IPS-15b (cell line): ENCODE measurements at regions not wholly inside any gene's neighbourhood (a gene's known extent, or its start where the extent isn't known, plus 50 kb on each side); places are given as distances from the start of the nearest gene placed in this dataset.
"Not testable (repeated sequence)": the region's sequence is repeated elsewhere in the genome, so short reads cannot be mapped to it uniquely, and the experiment has no call there.

ENCODE experiments used
- H3K27me3 ChIP-seq: one replicate; pipeline ENCODE4 v1.6.1; 2013; ENCODE audit warnings: low read length; ENCODE audit not compliant: control insufficient read depth, insufficient read depth
- H3K36me3 ChIP-seq: one replicate; pipeline ENCODE4 v1.6.1; 2013; ENCODE audit warnings: low read length; ENCODE audit not compliant: control insufficient read depth, insufficient read depth
- H3K4me1 ChIP-seq: one replicate; pipeline ENCODE4 v1.6.1; 2013; ENCODE audit warnings: mild to moderate bottlenecking, low read length; ENCODE audit not compliant: control insufficient read depth, insufficient read depth
- H3K4me3 ChIP-seq: one replicate; pipeline ENCODE4 v1.5.1; 2013; ENCODE audit warnings: low read depth, low read length
- H3K9ac ChIP-seq: one replicate; pipeline ENCODE4 v1.6.1; 2013; ENCODE audit warnings: low read depth, mild to moderate bottlenecking, low read length
- H3K9me3 ChIP-seq: one replicate; pipeline ENCODE4 v1.6.1; 2013; ENCODE audit warnings: mild to moderate bottlenecking, low read length; ENCODE audit not compliant: control insufficient read depth, insufficient read depth

DNA sequence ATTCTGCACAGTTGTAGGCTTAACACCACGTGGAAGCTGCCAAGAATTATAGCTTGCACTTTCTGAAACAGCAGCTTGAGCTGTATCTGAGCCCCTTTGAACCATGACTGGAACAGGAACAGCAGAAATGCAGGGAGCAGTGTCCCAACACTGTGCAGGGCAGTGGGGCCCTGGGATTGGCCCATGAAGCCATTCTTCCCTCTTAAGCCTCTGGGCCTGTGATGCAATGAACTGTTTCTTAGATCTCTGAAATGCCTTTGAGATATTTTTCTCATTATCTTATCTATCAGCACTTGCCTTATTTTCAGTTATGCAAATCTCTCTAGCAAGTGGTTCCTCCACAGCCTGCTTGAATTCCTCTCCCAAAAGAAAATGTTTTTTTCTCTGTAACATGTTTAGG is 87.0 kb upstream of the MTAP start:
- Histone ChIP-seq H3K27me3 (no peaks in the 10 kb centered on the region), H3K9me3 (no peaks in the 10 kb centered on the region), H3K9ac (no peak overlapping the region), H3K4me3 (no peak overlapping the region), H3K4me1 (peaks cover 5% of the 10 kb centered on the region), H3K36me3 (no peaks in the 10 kb centered on the region)

DNA sequence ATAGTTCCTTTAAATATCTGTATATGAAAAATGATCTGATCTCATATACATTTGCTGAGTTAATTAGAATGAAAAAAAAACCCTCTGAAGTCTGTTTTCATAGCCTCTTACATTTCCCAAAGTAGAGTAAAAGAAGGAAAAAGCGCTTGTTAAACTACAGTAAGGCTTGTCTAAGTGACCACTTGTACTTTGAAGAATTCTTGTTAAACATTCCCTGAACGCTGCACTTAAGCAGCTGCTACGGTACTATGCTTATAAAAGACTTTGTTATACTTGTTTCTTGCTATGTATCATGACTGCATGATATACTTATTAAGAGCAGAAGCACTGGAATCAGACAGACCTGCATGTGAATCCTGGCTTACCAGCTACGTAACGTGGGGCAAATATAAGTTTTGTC is 81.7 kb upstream of the MTAP start:
- no peak overlapping the region for H3K9ac ChIP-seq
- H3K36me3 ChIP-seq: peaks cover 2% of the 10 kb centered on the region
- H3K4me1 ChIP-seq: no peaks in the 10 kb centered on the region

DNA sequence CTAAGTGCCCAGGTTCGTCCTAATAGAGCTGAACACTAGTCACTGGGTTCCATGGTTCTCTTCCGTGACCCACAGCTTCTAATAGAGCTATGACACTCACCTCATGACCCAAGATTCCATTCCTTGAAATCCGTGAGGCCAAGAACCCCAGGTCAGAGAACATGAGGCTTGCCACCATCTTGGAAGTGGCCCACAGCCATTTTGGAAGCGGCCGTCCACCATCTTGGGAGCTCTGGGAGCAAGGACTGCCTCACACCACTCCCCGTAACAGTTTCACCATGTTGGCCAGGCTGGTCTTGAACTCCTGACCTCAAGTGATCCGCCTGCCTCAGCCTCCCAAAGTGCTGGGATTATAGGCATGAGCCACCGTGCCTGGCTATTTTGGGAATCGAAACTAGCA is 75.0 kb upstream of the MTAP start:
- H3K36me3 ChIP-seq, H3K9me3 ChIP-seq, H3K9ac ChIP-seq, H3K4me1 ChIP-seq, H3K4me3 ChIP-seq: not testable (repeated sequence)
- H3K27me3 ChIP-seq: peaks cover 11% of the 10 kb centered on the region

More for the DNA sequence above, 81.7 kb upstream of the MTAP start:
- no peaks in the 10 kb centered on the region for H3K9me3 ChIP-seq
- H3K4me3 ChIP-seq: no peak overlapping the region
- H3K27me3 ChIP-seq: peaks cover 6% of the 10 kb centered on the region

GRCh38 chr9:21728781-21729180 is 73.7 kb upstream of the MTAP start:
- H3K27me3 ChIP-seq: peaks cover 9% of the 10 kb centered on the region
- no peaks in the 10 kb centered on the region for H3K4me1 ChIP-seq
- H3K4me3 ChIP-seq: no peak overlapping the region
- H3K9me3 ChIP-seq: no peaks in the 10 kb centered on the region
- H3K9ac ChIP-seq: no peak overlapping the region
- H3K36me3 ChIP-seq: peaks cover 2% of the 10 kb centered on the region

DNA sequence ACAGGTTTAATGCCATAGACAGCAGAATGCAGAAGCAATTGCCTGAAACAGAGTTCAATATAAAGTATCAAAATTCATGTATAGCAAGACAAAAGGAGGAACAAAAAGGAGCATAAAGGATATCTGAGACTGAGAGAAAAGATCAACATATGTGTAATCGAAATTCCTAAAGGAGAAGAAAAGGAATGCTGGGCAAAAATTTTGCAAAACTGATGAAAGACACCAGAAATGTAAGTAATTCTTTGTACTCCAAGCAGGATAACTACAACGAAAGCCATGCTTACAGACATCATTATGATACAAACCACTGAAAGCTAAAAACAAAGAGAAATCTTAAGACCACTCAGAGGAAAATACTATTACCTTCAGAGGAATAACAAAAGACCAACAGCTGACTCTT is 72.8 kb upstream of the MTAP start:
- no peaks in the 10 kb centered on the region for H3K9me3 ChIP-seq
- peaks cover 17% of the 10 kb centered on the region for H3K27me3 ChIP-seq
- peaks cover 2% of the 10 kb centered on the region for H3K36me3 ChIP-seq
- H3K4me3 ChIP-seq: no peak overlapping the region
- H3K9ac ChIP-seq: no peak overlapping the region
- H3K4me1 ChIP-seq: no peaks in the 10 kb centered on the region

DNA sequence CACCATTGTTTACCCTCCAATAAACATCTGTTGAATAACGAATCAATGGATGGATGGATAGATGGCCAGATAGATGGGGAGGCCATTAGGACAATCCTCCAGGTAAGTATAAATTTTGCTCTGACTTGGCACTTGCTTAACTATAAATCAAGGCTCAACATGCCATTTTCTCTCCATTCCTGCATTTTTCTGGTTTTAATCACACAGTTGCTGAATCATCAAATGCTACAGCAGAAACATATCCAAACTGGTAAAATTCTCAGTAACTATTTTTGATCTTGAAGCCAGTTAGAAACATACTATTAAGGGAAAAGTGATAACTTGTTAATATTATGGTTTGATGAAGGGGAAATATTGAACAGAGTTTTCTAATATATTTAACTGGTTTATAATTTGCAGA is 71.5 kb upstream of the MTAP start:
- Histone ChIP-seq H3K9ac (no peak overlapping the region), H3K9me3 (no peaks in the 10 kb centered on the region), H3K36me3 (no peaks in the 10 kb centered on the region), H3K4me1 (no peaks in the 10 kb centered on the region), H3K4me3 (no peak overlapping the region), H3K27me3 (peaks cover 25% of the 10 kb centered on the region)

DNA sequence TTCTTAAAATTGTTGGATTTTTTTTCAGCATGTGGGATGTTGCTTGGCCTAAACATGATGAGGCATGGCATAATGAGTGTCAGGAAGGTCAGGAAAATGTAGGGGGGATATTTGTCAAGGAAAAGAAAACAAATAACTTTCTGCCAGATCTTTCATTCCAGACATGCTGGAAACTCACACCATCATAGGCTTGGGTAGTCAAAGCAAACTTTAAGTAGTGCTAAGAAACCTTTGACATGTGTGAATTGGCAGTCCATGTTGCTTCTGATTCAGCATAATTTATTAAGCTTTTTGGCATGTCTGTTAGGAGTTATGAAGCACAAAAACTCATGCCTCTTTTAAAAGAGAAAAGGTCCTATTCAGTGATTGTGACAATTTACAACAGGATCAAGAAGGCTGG is 61.3 kb upstream of the MTAP start:
- H3K36me3 ChIP-seq: no peaks in the 10 kb centered on the region
- no peak overlapping the region for H3K4me3 ChIP-seq
- H3K9me3 ChIP-seq: no peaks in the 10 kb centered on the region
- no peaks in the 10 kb centered on the region for H3K4me1 ChIP-seq
- H3K9ac ChIP-seq: no peak overlapping the region
- peaks cover 96% of the 10 kb centered on the region for H3K27me3 ChIP-seq

GRCh38 chr9:21744320-21744719 is 58.1 kb upstream of the MTAP start:
- no peaks in the 10 kb centered on the region for H3K36me3 ChIP-seq
- H3K4me1 ChIP-seq: no peaks in the 10 kb centered on the region
- no peak overlapping the region for H3K4me3 ChIP-seq
- H3K9ac ChIP-seq: no peak overlapping the region
- no peaks in the 10 kb centered on the region for H3K9me3 ChIP-seq
- peaks cover 100% of the 10 kb centered on the region for H3K27me3 ChIP-seq

GRCh38 chr9:21744841-21745240 is 57.6 kb upstream of the MTAP start:
- H3K27me3 ChIP-seq: peaks cover 100% of the 10 kb centered on the region
- H3K4me1 ChIP-seq: no peaks in the 10 kb centered on the region
- H3K9ac ChIP-seq: no peak overlapping the region
- H3K9me3 ChIP-seq: no peaks in the 10 kb centered on the region
- no peaks in the 10 kb centered on the region for H3K36me3 ChIP-seq
- H3K4me3 ChIP-seq: no peak overlapping the region

DNA sequence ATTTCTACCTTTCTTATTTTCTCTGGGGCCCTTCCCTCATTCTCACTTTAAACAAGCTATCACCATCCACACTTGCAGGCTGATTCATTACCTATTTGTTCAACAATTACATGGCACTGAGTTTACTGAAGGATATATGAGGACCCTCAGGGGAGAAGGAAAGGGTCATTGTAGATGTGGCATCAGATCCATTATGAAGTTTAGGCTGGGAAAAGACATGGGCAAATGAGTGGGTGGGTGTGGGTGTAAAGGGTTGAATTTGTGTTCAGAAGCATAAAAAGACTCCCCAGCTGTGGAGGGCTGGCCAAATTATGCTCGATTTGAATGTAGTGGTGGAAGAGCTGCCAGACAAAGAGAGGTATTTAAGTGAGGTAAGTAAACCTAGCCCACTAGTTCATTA is 55.9 kb upstream of the MTAP start:
- Histone ChIP-seq H3K27me3 (peaks cover 100% of the 10 kb centered on the region), H3K4me1 (peaks cover under 1% of the 10 kb centered on the region), H3K9ac (no peak overlapping the region), H3K9me3 (no peaks in the 10 kb centered on the region), H3K4me3 (no peak overlapping the region), H3K36me3 (no peaks in the 10 kb centered on the region)

- Histone ChIP-seq H3K27me3 (peaks cover 100% of the 10 kb centered on the region), H3K36me3 (no peaks in the 10 kb centered on the region), H3K9me3 (no peaks in the 10 kb centered on the region), H3K4me3 (no peak overlapping the region), H3K9ac (no peak overlapping the region), H3K4me1 (peaks cover 5% of the 10 kb centered on the region)
Observed at GRCh38 chr9:21747175-21747574, 55.3 kb upstream of the MTAP start.

DNA sequence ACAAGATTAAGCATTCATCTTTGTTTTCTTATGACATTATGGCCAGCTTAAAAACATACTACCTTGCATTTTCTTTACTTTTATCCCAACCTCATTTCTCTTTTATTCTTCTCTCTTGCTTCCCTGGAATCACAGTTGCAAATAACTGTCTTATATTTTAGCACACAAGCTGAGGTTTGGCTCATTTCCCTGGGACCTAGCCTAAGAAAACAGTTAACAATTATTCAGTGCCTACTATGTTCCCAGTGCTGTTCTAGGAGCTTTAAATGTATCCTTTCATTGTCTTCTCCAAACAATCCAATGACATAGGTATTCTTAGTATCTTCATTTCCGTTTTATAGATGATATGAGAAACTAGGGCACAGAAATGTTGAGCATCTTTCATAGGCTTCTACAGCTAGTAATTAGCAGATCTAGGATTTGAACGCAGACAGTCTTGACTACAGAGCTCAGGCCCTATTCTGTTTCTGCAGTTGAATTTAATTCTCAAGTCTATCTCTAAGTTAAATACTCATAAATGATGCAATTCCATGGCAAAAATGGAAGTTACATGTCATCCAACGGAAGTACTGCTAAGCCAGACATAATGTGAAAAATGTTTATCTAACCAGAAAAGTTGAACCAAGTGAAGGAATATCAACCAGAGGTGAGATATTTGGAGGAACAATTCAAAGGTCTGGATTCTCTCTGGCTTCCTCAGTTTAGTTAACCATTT is 52.3 kb upstream of the MTAP start:
- Histone ChIP-seq H3K9me3 (no peaks in the 10 kb centered on the region), H3K36me3 (no peaks in the 10 kb centered on the region), H3K4me3 (no peak overlapping the region), H3K4me1 (peaks cover 5% of the 10 kb centered on the region), H3K27me3 (peaks cover 100% of the 10 kb centered on the region), H3K9ac (no peak overlapping the region)
